IMR-90 (cell line): ENCODE measurements at regions not wholly inside any gene's neighbourhood (a gene's known extent, or its start where the extent isn't known, plus 50 kb on each side); places are given as distances from the start of the nearest gene placed in this dataset.

ENCODE experiments used
- BHLHE40 ChIP-seq: fragments of 150-350 bp; IDR thresholded peaks from 2 replicates; pipeline ENCODE4 v1.6.1; 2016; ENCODE audit warnings: mild to moderate bottlenecking, low read depth, low read length
- CEBPB ChIP-seq: IDR thresholded peaks from 2 replicates; pipeline ENCODE4 v1.6.1; 2012; ENCODE audit warnings: low read depth, low read length, improper control_type of control experiment
- CHD1 ChIP-seq: IDR thresholded peaks from 2 replicates; pipeline ENCODE4 v1.6.1; 2012; ENCODE audit warnings: low read depth, low read length, improper control_type of control experiment
- FOS ChIP-seq: fragments of 150-350 bp; IDR thresholded peaks from 2 replicates; pipeline ENCODE4 v1.6.1; 2016; ENCODE audit warnings: low read depth, low read length
- MAFK ChIP-seq: IDR thresholded peaks from 2 replicates; pipeline ENCODE4 v1.6.1; 2012; ENCODE audit warnings: low read depth, low read length, improper control_type of control experiment
- MXI1 ChIP-seq: IDR thresholded peaks from 2 replicates; pipeline ENCODE4 v1.6.1; 2012; ENCODE audit warnings: low read depth, mild to moderate bottlenecking, low read length, moderate library complexity, borderline replicate concordance
- NFE2L2 ChIP-seq: fragments of 150-350 bp; IDR thresholded peaks from 2 replicates; pipeline ENCODE4 v1.6.1; 2016; ENCODE audit warnings: low read depth, mild to moderate bottlenecking, low read length
- POLR2A ChIP-seq: IDR thresholded peaks from 2 replicates; pipeline ENCODE4 v1.6.1; 2012; ENCODE audit warnings: mild to moderate bottlenecking, low read depth, low read length
- RAD21 ChIP-seq: IDR thresholded peaks from 2 replicates; pipeline ENCODE4 v1.6.1; 2012; ENCODE audit warnings: low read length, improper control_type of control experiment
- RCOR1 ChIP-seq: IDR thresholded peaks from 2 replicates; pipeline ENCODE4 v1.6.1; 2012; ENCODE audit warnings: mild to moderate bottlenecking, low read length, improper control_type of control experiment; ENCODE audit not compliant: insufficient replicate concordance
- RFX5 ChIP-seq: IDR thresholded peaks from 2 replicates; pipeline ENCODE4 v1.8.0; 2012; ENCODE audit warnings: low read depth, mild to moderate bottlenecking, low read length, moderate library complexity
- SMC3 ChIP-seq: fragments of 150-350 bp; IDR thresholded peaks from 2 replicates; pipeline ENCODE4 v1.6.1; 2016; ENCODE audit warnings: low read depth, mild to moderate bottlenecking, antibody characterized with exemption, low read length, moderate library complexity
- TF ChIP-seq, protein P1 (sequence below): conservative IDR thresholded peaks from 2 replicates; pipeline ENCODE4 v1.5.1; 2012; ENCODE audit warnings: mild to moderate bottlenecking, low read depth, low read length, improper control_type of control experiment
- TF ChIP-seq, protein P2 (sequence below): fragments of 150-350 bp; IDR thresholded peaks from 2 replicates; pipeline ENCODE4 v1.6.1; 2016; ENCODE audit warnings: low read depth, mild to moderate bottlenecking, low read length, moderate library complexity, borderline replicate concordance

DNA sequence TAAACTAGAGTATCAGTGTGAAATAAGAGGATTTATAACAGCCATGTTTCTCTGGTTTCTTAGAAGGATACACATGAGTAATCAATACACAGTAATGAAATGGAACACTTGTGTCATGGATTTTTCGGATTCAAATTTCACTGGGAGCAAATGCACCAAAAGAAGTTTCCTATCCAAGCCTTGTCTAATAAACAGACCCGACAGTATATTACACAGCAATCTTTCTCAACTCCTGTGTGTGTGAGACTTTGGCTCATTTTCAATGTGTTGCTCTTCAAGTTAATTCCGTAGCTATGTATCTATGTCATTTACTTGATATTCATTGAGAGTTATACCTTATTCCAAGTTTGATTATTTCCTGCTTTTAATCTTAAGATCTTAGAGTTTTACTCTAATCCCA is 930.2 kb downstream of the MAT2B start:
- TF ChIP-seq, protein P1, sequence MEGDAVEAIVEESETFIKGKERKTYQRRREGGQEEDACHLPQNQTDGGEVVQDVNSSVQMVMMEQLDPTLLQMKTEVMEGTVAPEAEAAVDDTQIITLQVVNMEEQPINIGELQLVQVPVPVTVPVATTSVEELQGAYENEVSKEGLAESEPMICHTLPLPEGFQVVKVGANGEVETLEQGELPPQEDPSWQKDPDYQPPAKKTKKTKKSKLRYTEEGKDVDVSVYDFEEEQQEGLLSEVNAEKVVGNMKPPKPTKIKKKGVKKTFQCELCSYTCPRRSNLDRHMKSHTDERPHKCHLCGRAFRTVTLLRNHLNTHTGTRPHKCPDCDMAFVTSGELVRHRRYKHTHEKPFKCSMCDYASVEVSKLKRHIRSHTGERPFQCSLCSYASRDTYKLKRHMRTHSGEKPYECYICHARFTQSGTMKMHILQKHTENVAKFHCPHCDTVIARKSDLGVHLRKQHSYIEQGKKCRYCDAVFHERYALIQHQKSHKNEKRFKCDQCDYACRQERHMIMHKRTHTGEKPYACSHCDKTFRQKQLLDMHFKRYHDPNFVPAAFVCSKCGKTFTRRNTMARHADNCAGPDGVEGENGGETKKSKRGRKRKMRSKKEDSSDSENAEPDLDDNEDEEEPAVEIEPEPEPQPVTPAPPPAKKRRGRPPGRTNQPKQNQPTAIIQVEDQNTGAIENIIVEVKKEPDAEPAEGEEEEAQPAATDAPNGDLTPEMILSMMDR, result no peak
- TF ChIP-seq POLR2A (no peak), RCOR1 (no peak), CHD1 (no peak), MAFK (no peak), MXI1 (no peak), BHLHE40 (no peak), RAD21 (no peak), SMC3 (no peak), FOS (no peak), CEBPB (no peak), RFX5 (no peak), NFE2L2 (no peak)
- TF ChIP-seq, protein P2, sequence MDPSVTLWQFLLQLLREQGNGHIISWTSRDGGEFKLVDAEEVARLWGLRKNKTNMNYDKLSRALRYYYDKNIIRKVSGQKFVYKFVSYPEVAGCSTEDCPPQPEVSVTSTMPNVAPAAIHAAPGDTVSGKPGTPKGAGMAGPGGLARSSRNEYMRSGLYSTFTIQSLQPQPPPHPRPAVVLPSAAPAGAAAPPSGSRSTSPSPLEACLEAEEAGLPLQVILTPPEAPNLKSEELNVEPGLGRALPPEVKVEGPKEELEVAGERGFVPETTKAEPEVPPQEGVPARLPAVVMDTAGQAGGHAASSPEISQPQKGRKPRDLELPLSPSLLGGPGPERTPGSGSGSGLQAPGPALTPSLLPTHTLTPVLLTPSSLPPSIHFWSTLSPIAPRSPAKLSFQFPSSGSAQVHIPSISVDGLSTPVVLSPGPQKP, result no peak
